GM21717 (cell line): ENCODE measurements at regions not wholly inside any gene's neighbourhood (a gene's known extent, or its start where the extent isn't known, plus 50 kb on each side); places are given as distances from the start of the nearest gene placed in this dataset.

ENCODE experiments used
- ATAC-seq: cut with Tn5 transposase; IDR thresholded peaks from one replicate; pipeline ENCODE4 v1.9.1; 2021; ENCODE audit warnings: mild to moderate bottlenecking, moderate library complexity; ENCODE audit not compliant: unreplicated experiment

DNA sequence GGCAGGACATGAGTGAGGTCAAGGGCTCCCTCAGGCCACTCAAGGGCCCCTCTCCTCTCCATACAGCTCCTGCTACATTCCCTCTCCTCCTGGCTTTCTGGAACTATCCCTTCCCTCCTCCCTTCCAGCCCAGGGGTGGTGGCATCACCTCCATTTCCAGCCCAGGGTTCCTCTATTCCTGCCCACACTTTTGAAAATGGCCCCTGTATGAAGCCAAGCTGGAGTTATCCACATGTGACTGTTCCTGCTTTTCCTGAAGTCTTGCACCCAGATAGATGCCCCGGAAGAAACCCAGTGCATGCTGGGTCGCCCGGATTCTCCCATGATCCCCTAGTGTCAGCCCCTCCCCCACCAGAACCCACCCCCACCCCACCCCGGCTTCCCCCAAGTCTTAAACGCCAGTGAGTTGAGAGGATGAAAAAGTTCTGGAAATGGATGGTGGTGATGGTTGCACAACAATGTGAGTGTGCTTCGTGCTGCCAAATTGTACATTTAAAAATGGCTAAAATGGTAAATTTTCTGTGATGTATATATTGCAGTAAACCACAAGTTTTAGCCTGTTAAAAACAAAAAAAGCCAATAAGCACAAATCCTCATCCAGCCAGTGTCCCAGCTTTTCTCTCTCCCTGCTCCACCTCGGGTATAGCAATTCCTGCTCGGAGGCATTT is 136.9 kb downstream of the SCARB1 start:
- no peak for ATAC-seq

DNA sequence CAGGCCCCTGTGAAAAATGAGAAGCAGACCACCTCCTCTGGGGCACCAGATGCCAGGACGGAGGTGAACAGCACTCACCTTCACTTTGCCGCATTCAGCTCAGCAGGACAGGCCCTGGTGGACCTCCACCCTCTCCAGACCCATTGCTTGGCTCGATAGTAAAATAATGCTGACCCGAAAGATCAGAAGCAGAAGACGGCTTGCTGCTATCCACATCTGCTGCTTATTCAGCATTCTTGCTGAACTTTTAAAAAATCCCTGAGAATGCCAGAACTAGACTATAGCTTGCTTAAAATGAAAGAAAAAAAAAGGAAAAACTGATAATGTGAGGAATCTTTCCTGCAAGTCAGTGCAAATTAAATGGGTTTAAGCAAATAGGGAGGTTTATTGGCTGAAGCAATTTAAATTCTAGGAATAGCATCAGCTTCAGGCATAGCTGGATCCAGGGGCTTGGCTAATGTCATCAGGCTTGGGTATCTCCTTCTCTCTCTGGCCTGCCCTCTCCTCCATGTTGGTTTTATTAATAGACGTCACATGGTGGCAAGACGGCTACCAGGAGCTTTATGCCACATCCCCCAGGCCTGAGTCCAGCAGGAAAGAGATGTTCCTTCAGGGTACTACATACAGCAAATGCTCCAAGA is 137.9 kb downstream of the SCARB1 start:
- ATAC-seq: no peak

DNA sequence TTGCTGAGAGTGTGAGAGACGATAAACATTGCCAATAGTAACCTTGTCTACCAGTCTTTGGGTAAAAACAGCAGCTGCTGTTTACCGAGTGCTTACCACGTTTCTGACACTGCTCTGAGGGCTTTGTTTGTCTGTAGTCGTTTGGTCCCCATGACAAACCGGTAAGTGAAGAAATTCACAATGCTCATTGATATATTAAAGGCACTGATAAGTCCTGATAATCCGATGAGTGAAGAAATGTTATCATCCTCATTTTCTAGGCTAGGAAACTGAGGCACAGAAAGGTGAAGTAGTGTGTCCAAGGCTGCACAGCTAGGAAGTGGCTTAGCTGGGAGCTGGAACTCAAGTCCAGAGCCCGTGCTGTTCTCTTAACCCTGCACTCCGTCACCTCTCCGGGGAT is 138.6 kb downstream of the SCARB1 start:
- ATAC-seq: no peak

DNA sequence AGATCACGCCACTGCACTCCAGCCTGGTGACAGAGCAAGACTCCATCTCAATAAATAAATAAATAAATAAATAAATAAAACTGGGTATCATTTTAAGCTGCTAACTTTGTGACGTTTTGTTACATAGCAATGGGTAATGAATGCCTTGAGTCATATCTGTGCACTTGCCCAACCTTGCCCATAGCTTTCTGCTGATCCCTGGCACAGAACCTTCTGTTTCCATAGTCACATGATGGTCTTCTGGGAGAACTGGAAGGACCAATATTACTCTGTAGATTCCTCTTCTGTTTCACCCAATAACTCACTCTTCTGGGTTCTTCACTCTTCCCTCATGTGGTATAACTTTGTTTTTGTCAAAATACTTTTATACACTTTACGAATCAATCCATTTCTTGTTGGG is 140.8 kb downstream of the SCARB1 start:
- no peak for ATAC-seq

GRCh38 chr12:124721501-124722162 is 142.0 kb downstream of the SCARB1 start:
- no peak for ATAC-seq

DNA sequence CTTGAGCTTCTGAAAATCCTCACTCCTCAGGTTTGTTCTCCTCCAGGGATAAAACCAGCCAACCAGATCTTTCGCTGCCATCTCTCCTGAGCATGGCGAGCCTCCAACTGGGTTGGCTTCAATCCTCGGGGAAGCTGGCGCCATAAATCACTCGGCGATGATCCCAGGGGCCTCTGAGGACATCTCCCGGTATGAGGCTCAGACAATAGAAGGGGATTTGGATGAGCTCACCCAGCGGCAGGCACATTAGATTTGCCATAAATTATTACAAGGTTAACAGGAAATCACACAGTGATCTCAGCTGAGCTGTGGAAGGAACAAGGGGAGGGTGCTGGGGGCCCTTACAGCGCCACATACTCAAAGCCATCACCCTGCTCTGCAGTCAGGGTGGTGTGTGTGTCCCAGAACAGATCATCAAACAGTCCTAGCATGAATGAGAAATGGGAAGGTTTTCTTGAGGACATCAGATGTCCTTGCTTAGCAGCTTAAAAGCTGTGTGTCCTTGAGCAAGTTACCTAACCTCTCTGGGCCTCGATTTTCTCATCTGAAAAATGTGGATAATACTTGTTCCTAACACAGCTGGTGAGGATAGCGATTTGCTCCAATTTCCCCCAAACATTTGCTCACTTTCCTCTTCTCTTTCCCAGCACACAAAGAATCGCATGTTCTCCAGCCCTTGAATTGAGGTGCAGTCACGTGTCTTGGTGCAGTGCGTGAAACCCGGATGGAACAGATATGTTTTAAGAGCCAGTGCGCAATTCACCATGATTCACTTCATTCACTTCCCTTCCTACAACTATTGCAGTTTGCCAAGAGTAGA is 142.8 kb downstream of the SCARB1 start:
- no peak for ATAC-seq

DNA sequence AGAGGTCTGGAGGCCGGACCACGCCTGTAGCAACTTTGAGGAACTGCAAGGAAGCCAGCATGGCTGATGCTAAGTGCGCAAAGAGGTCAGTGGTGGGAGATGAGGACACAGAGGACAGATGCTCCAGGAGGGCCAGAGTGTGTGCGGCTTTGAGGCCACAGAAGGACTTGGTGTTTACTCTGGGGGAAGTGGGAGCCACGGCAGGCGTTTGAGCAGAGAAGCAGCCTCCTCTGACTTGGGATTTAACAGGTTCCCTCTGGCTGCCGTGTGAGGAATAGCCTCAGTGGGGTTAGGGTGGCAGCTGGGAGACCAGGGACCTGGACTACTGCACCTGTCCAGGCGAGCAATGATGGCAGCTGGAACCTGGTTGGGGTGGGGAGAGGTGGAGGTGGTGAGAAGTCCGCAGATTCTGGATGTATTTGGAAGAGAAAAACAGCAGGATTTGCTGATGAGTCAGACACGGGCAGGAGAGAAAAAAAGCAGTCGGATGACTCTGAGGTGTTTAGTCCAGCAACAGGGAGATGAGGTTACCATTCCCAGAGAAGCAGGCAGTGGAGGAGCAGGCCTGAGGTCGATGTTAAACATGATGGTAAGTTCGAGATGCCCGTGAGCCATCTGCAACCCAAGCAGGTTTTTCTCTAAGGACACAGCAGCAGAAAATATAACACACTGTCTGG is 143.5 kb downstream of the SCARB1 start:
- no peak for ATAC-seq

- no peak for ATAC-seq
These were observed 144.4 kb downstream of the SCARB1 start for GRCh38 chr12:124719231-124719630.

DNA sequence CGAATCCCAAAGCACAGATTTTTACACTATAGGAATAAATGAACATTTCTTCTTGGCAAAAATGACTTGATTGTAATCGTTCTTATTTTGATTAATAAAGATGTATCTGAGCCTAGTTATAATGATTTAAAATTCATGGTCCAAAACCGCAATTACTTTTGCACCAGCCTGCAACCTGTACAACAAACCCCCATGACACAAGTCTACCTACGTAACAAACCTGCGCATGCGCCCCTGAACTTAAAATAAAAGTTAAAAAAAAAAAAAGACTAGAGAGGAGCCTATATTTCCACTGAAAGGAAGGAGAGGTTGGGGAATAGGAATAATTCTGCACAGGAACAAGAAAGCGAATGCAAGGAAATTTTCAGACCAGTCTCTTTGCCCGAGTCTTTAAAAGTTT is 145.2 kb downstream of the SCARB1 start:
- no peak for ATAC-seq

DNA sequence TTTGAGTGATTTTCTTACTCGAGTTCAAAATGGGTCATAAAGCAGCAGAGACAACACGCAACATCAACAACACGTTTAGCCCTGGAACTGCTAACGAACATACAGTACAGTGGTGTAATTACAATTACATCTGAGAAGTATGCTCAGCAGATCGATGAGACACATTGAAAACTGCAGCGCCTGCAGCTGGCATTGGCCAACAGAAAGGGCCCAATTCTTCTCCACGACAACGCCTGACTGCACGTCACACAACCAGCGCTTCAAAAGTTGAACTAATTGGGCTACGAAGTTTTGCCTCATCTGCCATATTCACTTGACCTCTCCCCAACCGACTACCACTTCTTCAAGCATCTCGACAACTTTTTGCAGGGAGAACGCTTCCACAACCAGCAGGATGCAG is 145.6 kb downstream of the SCARB1 start:
- ATAC-seq: no peak

- no peak for ATAC-seq
These were observed 146.3 kb downstream of the SCARB1 start for GRCh38 chr12:124717318-124717717.

DNA sequence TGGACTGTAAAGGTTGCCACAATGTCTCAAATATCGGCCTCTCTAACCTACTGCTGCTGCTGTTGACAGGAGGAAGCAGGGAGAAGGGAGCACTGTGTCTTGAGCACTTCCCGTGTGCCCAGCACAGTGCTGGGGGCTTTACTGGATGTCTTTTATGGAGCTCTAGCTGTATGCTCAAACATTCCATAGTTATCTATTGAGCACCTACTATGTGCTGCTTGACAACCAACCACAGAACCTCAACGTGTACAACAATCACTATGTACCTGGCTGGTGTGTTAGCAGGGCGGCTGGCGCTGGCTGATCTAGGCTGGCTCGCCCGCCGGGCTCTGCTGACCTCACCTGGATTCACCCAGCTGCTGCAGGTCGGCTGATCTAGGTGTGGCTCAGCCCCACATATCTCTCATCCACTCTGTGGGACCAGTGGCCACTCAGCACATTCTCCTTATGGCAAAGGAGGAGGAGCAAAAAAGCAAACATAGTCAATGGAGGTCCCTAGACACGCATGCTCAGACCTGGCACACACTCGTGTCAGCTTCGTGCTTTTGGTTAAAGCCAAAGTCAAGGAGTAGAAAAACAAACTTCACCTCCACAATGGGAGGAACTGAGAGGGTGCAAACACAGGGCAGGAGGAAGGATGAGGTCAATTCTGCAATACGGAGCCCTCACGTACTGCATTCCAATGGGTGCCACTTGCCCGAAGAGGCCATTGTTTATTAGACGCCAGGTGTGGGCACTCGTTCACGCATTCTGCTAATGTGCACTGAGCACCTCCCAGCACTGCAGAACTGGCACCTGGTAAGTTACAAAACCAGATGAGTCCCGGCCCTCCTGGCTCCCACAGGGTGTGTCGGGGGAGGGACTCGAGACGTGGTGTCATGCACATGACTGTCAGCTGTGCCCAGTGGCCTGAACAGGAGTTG is 147.2 kb downstream of the SCARB1 start:
- no peak for ATAC-seq

GRCh38 chr12:124715121-124715990 is 147.9 kb upstream of the NCOR2 start:
- no peak for ATAC-seq

GRCh38 chr12:124713436-124714082 is 146.1 kb upstream of the NCOR2 start:
- peak; percentile 82 for ATAC-seq

DNA sequence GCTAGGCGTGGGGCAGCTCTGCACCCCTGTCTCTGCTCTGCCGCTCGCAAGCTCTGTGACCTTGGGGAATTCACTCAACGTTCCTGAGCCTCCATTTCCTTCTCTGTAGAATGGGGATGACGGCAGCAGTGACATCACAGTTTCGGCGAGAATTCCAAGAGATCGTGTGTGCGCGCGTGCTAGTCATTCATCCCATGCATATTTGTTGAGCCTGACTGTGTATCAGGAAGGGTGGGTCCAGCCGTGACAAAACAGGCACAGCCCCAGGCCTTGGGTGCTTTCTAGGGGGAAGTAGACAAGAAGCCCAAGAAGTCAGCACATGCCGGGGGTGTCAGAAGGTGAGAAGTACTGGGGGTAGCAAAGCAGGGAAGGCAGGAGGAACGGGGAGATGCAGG is 145.6 kb upstream of the NCOR2 start:
- ATAC-seq: peak; percentile 40

- no peak for ATAC-seq
These were observed 143.9 kb upstream of the NCOR2 start for GRCh38 chr12:124711344-124711743.

DNA sequence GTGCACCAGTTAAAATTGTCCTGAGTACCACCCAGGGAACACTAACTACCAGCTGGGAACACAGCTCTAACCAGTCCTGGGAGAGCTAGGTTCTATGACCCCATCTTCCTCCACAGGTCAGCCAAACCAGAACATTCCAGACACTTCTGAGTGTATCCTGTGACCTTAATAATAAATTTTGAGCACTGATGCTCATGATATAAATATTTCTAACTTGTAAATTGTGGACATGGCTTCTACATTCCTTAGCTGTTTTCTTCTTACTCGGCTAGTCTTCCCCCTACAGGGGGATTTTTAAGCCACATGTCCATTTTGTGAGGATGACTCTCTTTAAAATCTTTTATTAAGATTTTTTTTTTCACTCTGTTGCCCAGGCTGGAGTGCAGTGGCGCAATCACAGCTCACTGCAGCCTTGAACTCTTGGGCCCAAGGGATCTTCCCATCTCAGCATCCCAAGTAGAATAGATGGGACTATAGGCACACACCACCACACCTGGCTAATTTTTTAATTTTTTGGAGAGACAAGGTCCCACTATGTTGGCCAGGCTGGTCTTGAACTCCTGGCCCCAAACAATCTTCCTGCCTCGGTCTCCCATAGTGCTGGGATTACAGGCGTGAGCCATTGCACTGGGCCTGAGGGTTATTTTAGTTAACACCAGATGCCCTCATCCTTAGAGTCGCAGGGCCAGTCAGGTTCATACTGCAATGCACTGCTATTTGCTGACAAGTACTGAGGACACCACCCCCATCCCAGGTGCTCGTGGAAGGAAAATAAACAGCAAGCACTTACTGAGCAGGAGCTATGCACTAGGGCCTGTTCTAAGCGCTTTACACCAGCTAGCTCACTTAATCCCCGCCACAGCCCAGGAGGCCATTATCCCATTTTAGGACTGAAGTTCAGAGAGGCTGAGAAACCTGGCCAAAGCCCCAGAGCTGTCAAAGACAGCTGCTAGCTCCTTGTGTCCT is 142.6 kb upstream of the NCOR2 start:
- ATAC-seq: no peak
